ENCODE measurements at regions not wholly inside any gene's neighbourhood (a gene's known extent, or its start where the extent isn't known, plus 50 kb on each side); places are given as distances from the start of the nearest gene placed in this dataset.

- TF ChIP-seq CTCF (IDR thresholded peaks at IDR 0.05; ENCODE audit: unreplicated experiment): no peak
- Mint-ChIP-seq H3K27me3 (ENCODE audit: unreplicated experiment) (no peaks in the 10 kb centered on the region), H3K36me3 (ENCODE audit: low read depth, unreplicated experiment) (no peaks in the 10 kb centered on the region), H3K4me3 (ENCODE audit: unreplicated experiment) (no peak overlapping the region), H3K4me1 (ENCODE audit: unreplicated experiment) (no peaks in the 10 kb centered on the region), H3K9me3 (ENCODE audit: unreplicated experiment) (no peaks in the 10 kb centered on the region), H3K27ac (ENCODE audit: unreplicated experiment) (no peak overlapping the region)
- no peak for DNase-seq (ENCODE audit: low spot score)
Observed at GRCh38 chr9:17859228-17859627, 280.4 kb downstream of the SH3GL2 start.

GRCh38 chr9:17859987-17860386 is 281.1 kb downstream of the SH3GL2 start:
- H3K27ac Mint-ChIP-seq (ENCODE audit: unreplicated experiment): no peak overlapping the region

GRCh38 chr9:17862101-17862500 is 283.2 kb downstream of the SH3GL2 start:
- H3K36me3 Mint-ChIP-seq (ENCODE audit: low read depth, unreplicated experiment): no peaks in the 10 kb centered on the region
- TF ChIP-seq CTCF (IDR thresholded peaks at IDR 0.05; ENCODE audit: unreplicated experiment): no peak
- no peaks in the 10 kb centered on the region for H3K4me1 Mint-ChIP-seq (ENCODE audit: unreplicated experiment)
- H3K4me3 Mint-ChIP-seq (ENCODE audit: unreplicated experiment): no peak overlapping the region
- H3K9me3 Mint-ChIP-seq (ENCODE audit: unreplicated experiment): no peaks in the 10 kb centered on the region
- no peak overlapping the region for H3K27ac Mint-ChIP-seq (ENCODE audit: unreplicated experiment)
- no peaks in the 10 kb centered on the region for H3K27me3 Mint-ChIP-seq (ENCODE audit: unreplicated experiment)
- DNase-seq (ENCODE audit: low spot score): no peak

More at GRCh38 chr9:17859987-17860386, 281.1 kb downstream of the SH3GL2 start:
- no peak for TF ChIP-seq CTCF (IDR thresholded peaks at IDR 0.05; ENCODE audit: unreplicated experiment)
- Mint-ChIP-seq H3K36me3 (ENCODE audit: low read depth, unreplicated experiment) (no peaks in the 10 kb centered on the region), H3K4me1 (ENCODE audit: unreplicated experiment) (no peaks in the 10 kb centered on the region), H3K4me3 (ENCODE audit: unreplicated experiment) (no peak overlapping the region), H3K9me3 (ENCODE audit: unreplicated experiment) (no peaks in the 10 kb centered on the region), H3K27me3 (ENCODE audit: unreplicated experiment) (no peaks in the 10 kb centered on the region)
- no peak for DNase-seq (ENCODE audit: low spot score)

GRCh38 chr9:17862629-17863028 is 283.8 kb downstream of the SH3GL2 start:
- Mint-ChIP-seq H3K9me3 (ENCODE audit: unreplicated experiment) (no peaks in the 10 kb centered on the region), H3K4me1 (ENCODE audit: unreplicated experiment) (no peaks in the 10 kb centered on the region), H3K4me3 (ENCODE audit: unreplicated experiment) (no peak overlapping the region), H3K27ac (ENCODE audit: unreplicated experiment) (no peak overlapping the region), H3K27me3 (ENCODE audit: unreplicated experiment) (peaks cover 2% of the 10 kb centered on the region), H3K36me3 (ENCODE audit: low read depth, unreplicated experiment) (no peaks in the 10 kb centered on the region)
- no peak for DNase-seq (ENCODE audit: low spot score)
- TF ChIP-seq CTCF (IDR thresholded peaks at IDR 0.05; ENCODE audit: unreplicated experiment): no peak

GRCh38 chr9:17863213-17863883 is 284.5 kb downstream of the SH3GL2 start:
- Mint-ChIP-seq H3K36me3 (ENCODE audit: low read depth, unreplicated experiment) (no peaks in the 10 kb centered on the region), H3K27ac (ENCODE audit: unreplicated experiment) (no peak overlapping the region), H3K27me3 (ENCODE audit: unreplicated experiment) (peaks cover 2% of the 10 kb centered on the region), H3K9me3 (ENCODE audit: unreplicated experiment) (no peaks in the 10 kb centered on the region), H3K4me1 (ENCODE audit: unreplicated experiment) (no peaks in the 10 kb centered on the region), H3K4me3 (ENCODE audit: unreplicated experiment) (no peak overlapping the region)
- no peak for DNase-seq (ENCODE audit: low spot score)
- TF ChIP-seq CTCF (IDR thresholded peaks at IDR 0.05; ENCODE audit: unreplicated experiment): no peak

Data from endothelial cell (in vitro differentiated cells).